ENCODE measurements at regions not wholly inside any gene's neighbourhood (a gene's known extent, or its start where the extent isn't known, plus 50 kb on each side); places are given as distances from the start of the nearest gene placed in this dataset.

DNA sequence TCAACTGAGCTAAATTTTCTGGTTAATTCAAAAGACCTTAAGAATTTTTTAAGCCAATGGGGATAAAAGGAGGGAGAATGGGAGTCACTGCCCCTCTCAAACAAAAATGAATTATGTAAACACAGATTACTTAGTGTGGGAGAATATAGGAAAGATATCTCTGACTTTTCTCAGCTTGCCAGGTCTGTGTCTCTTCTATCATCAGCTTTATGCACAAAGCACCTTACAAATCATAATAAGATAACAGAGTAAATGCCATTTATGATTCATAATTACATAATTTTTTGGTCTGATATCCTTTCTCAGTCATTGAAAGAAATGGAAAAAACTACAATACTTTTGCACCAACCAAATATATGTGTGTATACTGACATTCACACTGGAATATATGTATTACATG lies 604.6 kb upstream of the FAM241A start:
- no peaks in the 10 kb centered on the region; the same call in 1 of the 2 replicates for H3K23me2 ChIP-seq (ENCODE audit: low read depth, low read length)
- DNase-seq (ENCODE audit: low read depth in 1 of 2, low spot score in 2 of 2): no peak
- ChIA-PET CTCF (ENCODE audit: partially characterized antibody) (interaction anchor here (0.8 to 1.6 kb wide), 2 partner anchors 10 to 11 kb away, joined by 3 read pairs; no protein-coding TSS in a partner anchor), POLR2A (ENCODE audit: partially characterized antibody) (no interaction called here)
- no peak overlapping the region for H2AK5ac ChIP-seq (ENCODE audit: low read depth, low read length)
- H3K27ac ChIP-seq (ENCODE audit: low read depth, low read length): no peak overlapping the region
- H3K4me2 ChIP-seq (ENCODE audit: insufficient read depth in 1 of 2, low read depth in 2 of 2, low read length in 2 of 2): no peak overlapping the region
- H2BK15ac ChIP-seq (ENCODE audit: low read length): no peak overlapping the region
- no peak overlapping the region for H3K9ac ChIP-seq (replicated peaks in 1 of 4; ENCODE audit: extremely low read depth in 1 of 4, low read depth in 3 of 4, low read length in 3 of 4)
- H3K79me1 ChIP-seq (ENCODE audit: low read depth, low read length): no peaks in the 10 kb centered on the region
- no peak for TF ChIP-seq KDM4A (IDR thresholded peaks at IDR 0.05; ENCODE audit: low read depth, low read length, severe bottlenecking)
- TF ChIP-seq RFX5 (IDR thresholded peaks at IDR 0.05; ENCODE audit: borderline replicate concordance, low read depth, low read length): no peak
- TF ChIP-seq, protein P1, sequence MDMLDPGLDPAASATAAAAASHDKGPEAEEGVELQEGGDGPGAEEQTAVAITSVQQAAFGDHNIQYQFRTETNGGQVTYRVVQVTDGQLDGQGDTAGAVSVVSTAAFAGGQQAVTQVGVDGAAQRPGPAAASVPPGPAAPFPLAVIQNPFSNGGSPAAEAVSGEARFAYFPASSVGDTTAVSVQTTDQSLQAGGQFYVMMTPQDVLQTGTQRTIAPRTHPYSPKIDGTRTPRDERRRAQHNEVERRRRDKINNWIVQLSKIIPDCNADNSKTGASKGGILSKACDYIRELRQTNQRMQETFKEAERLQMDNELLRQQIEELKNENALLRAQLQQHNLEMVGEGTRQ (IDR thresholded peaks at IDR 0.05; ENCODE audit: low read length): no peak
- no peak for TF ChIP-seq NANOG (IDR thresholded peaks at IDR 0.05; ENCODE audit: insufficient read depth, low read depth, low read length, poor library complexity, severe bottlenecking)
- TF ChIP-seq, protein P2, sequence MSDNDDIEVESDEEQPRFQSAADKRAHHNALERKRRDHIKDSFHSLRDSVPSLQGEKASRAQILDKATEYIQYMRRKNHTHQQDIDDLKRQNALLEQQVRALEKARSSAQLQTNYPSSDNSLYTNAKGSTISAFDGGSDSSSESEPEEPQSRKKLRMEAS (IDR thresholded peaks at IDR 0.05): no peak
- TF ChIP-seq SIX5 (IDR thresholded peaks at IDR 0.05; ENCODE audit: low read depth, low read length): no peak
- no peak for TF ChIP-seq CTBP2 (IDR thresholded peaks at IDR 0.05; ENCODE audit: borderline replicate concordance, insufficient read depth, insufficient read length, low read length)
- no peak for TF ChIP-seq YY1 (IDR thresholded peaks at IDR 0.05; ENCODE audit: low read depth, low read length)
- TF ChIP-seq SIRT6 (IDR thresholded peaks at IDR 0.05; ENCODE audit: low read length): no peak
- TF ChIP-seq, protein P3, sequence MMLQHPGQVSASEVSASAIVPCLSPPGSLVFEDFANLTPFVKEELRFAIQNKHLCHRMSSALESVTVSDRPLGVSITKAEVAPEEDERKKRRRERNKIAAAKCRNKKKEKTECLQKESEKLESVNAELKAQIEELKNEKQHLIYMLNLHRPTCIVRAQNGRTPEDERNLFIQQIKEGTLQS (IDR thresholded peaks at IDR 0.05; ENCODE audit: insufficient read depth, low read depth, low read length): no peak
- TF ChIP-seq KDM1A (IDR thresholded peaks at IDR 0.05; ENCODE audit: borderline replicate concordance, low read length): no peak
- no peak for TF ChIP-seq GABPA (IDR thresholded peaks at IDR 0.05; ENCODE audit: borderline replicate concordance, insufficient read depth, low read length)
- no peak for TF ChIP-seq CHD2 (IDR thresholded peaks at IDR 0.05; ENCODE audit: low read length)
- no peak overlapping the region for H3K23ac ChIP-seq (ENCODE audit: insufficient read length)
- no peak for FAIRE-seq
- no peak overlapping the region for H4K8ac ChIP-seq (ENCODE audit: extremely low read depth, insufficient read depth, low read length)
- H2BK12ac ChIP-seq (ENCODE audit: low read depth, low read length): no peak overlapping the region
- no peak overlapping the region for H4K5ac ChIP-seq (ENCODE audit: insufficient read length, low read depth, low read length)
- H3K56ac ChIP-seq (replicated peaks; ENCODE audit: insufficient read length, low read depth, low read length): no peak overlapping the region
- H3K4ac ChIP-seq (replicated peaks; ENCODE audit: insufficient read length, low read depth, low read length): no peak overlapping the region
- no peak overlapping the region for H2BK120ac ChIP-seq (replicated peaks; ENCODE audit: low read depth, low read length)
- H2BK20ac ChIP-seq (ENCODE audit: low read length): no peak overlapping the region
- no peaks in the 10 kb centered on the region for H3K9me3 ChIP-seq (ENCODE audit: insufficient read depth in 2 of 2, low read depth in 1 of 2, low read length in 1 of 2)
- H4K20me1 ChIP-seq (replicated peaks in 1 of 2; ENCODE audit: control insufficient read depth in 1 of 2, insufficient read depth in 2 of 2, low read length in 2 of 2): no peaks in the 10 kb centered on the region
- no peak overlapping the region for H4K91ac ChIP-seq (replicated peaks; ENCODE audit: insufficient read length, low read length)
- no peak overlapping the region for H3K14ac ChIP-seq (ENCODE audit: insufficient read length)
- no peak overlapping the region for H3K4me3 ChIP-seq (ENCODE audit: extremely low read depth in 1 of 4, insufficient read depth in 2 of 4, low read depth in 3 of 4, low read length in 4 of 4)
- no peaks in the 10 kb centered on the region for H3K79me2 ChIP-seq (ENCODE audit: control insufficient read depth in 1 of 2, insufficient read depth in 2 of 2, low read length in 2 of 2)
- peaks cover 0 to 6% (median 0%) of the 10 kb centered on the region in 4 experiments; a peak in 1 of 7 replicates for H3K4me1 ChIP-seq (replicated peaks in 1 of 4; ENCODE audit: control insufficient read depth in 3 of 4, insufficient read depth in 4 of 4, low read length in 3 of 4)
- H3K27me3 ChIP-seq (replicated peaks in 1 of 4; ENCODE audit: control insufficient read depth in 3 of 4, extremely low read depth in 1 of 4, insufficient read depth in 3 of 4, low read length in 3 of 4): no peaks in the 10 kb centered on the region
- no peak overlapping the region for H2AFZ ChIP-seq (ENCODE audit: low read length)
- H3K18ac ChIP-seq (ENCODE audit: extremely low read depth, low read length): no peak overlapping the region
- no peak overlapping the region for H2BK5ac ChIP-seq (ENCODE audit: low read depth, low read length)
- no peaks in the 10 kb centered on the region for H3K36me3 ChIP-seq (ENCODE audit: control insufficient read depth in 2 of 4, insufficient read depth in 4 of 4, low read length in 3 of 4)
